ENCODE measurements at regions not wholly inside any gene's neighbourhood (a gene's known extent, or its start where the extent isn't known, plus 50 kb on each side); places are given as distances from the start of the nearest gene placed in this dataset.

DNA sequence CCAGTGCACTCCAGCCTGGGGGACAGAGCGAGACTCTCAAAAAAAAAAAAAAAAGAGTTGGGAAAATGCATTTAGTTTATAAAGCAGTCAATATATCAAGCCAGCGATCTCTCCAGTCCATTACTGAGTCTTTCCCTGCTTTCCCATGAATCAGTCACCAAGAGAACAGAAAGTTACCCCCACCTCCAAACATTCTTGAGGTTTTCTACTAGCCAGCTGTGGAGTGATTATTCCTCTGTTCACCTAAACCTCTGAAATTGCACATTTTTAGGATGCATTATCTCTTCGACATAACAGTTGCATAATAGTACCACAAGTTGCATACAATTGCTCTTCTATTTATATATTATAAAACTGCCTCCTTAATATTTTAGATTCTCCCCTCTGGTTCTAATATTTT, 134.8 kb upstream of the DIO3 start:
- TF ChIP-seq CTCF (IDR thresholded peaks at IDR 0.05; ENCODE audit: low read depth, low read length), result no peak
- H3K4me3 ChIP-seq (ENCODE audit: low read depth, low read length), result no peak overlapping the region

DNA sequence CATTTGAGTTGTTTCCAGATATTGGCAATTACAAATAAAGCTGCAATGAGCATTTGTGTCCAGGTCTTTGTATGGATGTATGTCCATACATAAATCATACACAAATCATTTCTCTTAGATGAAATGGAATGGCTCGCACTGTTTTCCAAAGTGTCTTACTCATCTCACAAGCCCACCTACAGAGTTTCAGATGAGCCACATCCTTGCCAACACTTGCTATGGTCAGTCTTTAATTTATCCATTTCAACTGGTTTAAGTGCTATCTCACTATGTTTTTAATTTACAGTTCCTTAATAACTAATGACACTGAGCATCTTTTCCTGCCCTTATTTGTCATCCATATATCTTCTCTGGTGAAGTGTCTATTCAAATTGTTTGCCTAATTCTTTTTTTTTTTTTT, 132.9 kb upstream of the DIO3 start:
- TF ChIP-seq CTCF (IDR thresholded peaks at IDR 0.05; ENCODE audit: low read depth, low read length), result no peak
- H3K4me3 ChIP-seq (ENCODE audit: low read depth, low read length), result no peak overlapping the region

DNA sequence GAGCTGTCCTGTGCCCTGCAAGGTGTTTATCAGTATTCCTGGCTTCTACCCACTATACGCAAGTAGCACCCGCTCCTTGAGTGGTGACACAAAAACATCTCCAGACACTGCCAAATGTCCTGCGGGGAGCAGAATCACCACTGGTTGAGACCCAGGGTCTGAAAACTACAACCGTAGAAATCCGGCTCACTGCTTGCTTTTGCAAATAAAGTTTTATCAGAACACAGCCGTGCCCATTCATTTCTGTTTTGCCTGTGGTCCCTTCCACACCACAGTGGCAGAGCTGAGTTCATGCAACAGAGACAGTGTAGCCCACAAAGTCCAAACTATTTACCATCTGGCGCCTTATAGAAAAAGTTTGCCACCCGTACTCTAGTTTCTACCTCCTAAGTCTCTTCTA, 125.7 kb upstream of the DIO3 start:
- TF ChIP-seq CTCF (IDR thresholded peaks at IDR 0.05; ENCODE audit: low read depth, low read length), result no peak
- H3K4me3 ChIP-seq (ENCODE audit: low read depth, low read length), result no peak overlapping the region

DNA sequence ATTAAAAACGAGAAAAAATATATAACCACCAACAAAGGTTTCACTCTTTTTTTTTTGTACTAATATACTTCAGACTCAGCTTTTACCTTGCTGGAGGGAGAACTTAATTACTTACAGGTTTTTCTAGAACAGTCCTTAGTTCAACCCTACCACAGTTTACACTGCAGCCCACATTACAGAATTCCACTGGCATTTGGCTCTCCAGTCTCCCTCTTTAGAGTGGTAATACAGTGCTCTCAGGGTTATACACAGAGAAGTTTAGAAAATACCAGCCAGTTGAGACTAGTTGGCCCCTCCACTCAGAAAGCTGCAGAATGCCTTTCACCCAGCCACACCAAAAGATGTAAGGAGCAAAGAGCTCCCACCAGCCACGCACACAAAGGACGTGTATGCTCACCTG, 122.3 kb upstream of the DIO3 start:
- no peak for TF ChIP-seq CTCF (IDR thresholded peaks at IDR 0.05; ENCODE audit: low read depth, low read length)

GRCh38 chr14:101440496-101440895, 120.8 kb upstream of the DIO3 start:
- TF ChIP-seq CTCF (IDR thresholded peaks at IDR 0.05; ENCODE audit: low read depth, low read length), result no peak
- no peak overlapping the region for H3K4me3 ChIP-seq (ENCODE audit: low read depth, low read length)

More for the DNA sequence above, 122.3 kb upstream of the DIO3 start:
- no peak overlapping the region for H3K4me3 ChIP-seq (ENCODE audit: low read depth, low read length)

- no peak for TF ChIP-seq CTCF (IDR thresholded peaks at IDR 0.05; ENCODE audit: low read depth, low read length)
- H3K4me3 ChIP-seq (ENCODE audit: low read depth, low read length), result no peak overlapping the region
Observed at GRCh38 chr14:101441710-101442109, 119.6 kb upstream of the DIO3 start.

GRCh38 chr14:101442451-101442850, 118.8 kb upstream of the DIO3 start:
- no peak for TF ChIP-seq CTCF (IDR thresholded peaks at IDR 0.05; ENCODE audit: low read depth, low read length)
- H3K4me3 ChIP-seq (ENCODE audit: low read depth, low read length), result no peak overlapping the region
